ENCODE measurements at regions not wholly inside any gene's neighbourhood (a gene's known extent, or its start where the extent isn't known, plus 50 kb on each side); places are given as distances from the start of the nearest gene placed in this dataset.

GRCh38 chr13:90485436-90485835, 862.1 kb upstream of the MIR17HG start:
- no TSS peak for BruUV-seq (replicated peaks)
- ATAC-seq, result peak; percentile 46; the same call in 1 of the 2 replicates
- no peak for DNase-seq (ENCODE audit: low read depth, low spot score)
- no peak overlapping the region for H3K4me3 ChIP-seq (replicated peaks in 1 of 2; ENCODE audit: low read depth in 1 of 2, low read length in 2 of 2)
- RAD21 ChIA-PET (ENCODE audit: low non-redundant PET in 1 of 2, low total read pairs in 2 of 2, uncharacterized antibody in 2 of 2, unreplicated experiment in 2 of 2), result no interaction called here
- POLR2A ChIA-PET, result no interaction called here
- H4K20me1 ChIP-seq (ENCODE audit: insufficient read depth), result no peaks in the 10 kb centered on the region
- H3K27ac ChIP-seq (ENCODE audit: low read depth, low read length), result no peak overlapping the region
- H3K9me3 ChIP-seq (ENCODE audit: control insufficient read depth in 1 of 2, insufficient read depth in 1 of 2, low read depth in 1 of 2, low read length in 2 of 2), result no peaks in the 10 kb centered on the region
- H3K9me2 ChIP-seq (ENCODE audit: insufficient read depth), result no peaks in the 10 kb centered on the region
- H3K79me2 ChIP-seq (ENCODE audit: insufficient read depth, low read length), result no peaks in the 10 kb centered on the region
- intact Hi-C loops (cut with micrococcal nuclease), result no loop called here
- CTCF ChIA-PET, result no interaction called here
- no peak overlapping the region; the same call in 1 of the 2 replicates for H3K4me2 ChIP-seq (ENCODE audit: low read length)
- peaks cover 4 to 6% of the 10 kb centered on the region in 2 experiments; a peak in 1 of 4 replicates for H3K4me1 ChIP-seq (ENCODE audit: control insufficient read depth in 1 of 2, insufficient read depth in 2 of 2, low read length in 2 of 2)
- no peak overlapping the region for H3K9ac ChIP-seq (ENCODE audit: low read length)
- no peaks in the 10 kb centered on the region for H3K27me3 ChIP-seq (ENCODE audit: insufficient read depth, low read length)
- TF ChIP-seq FOSL1 (IDR thresholded peaks at IDR 0.05; ENCODE audit: low read depth) (no peak), EGR1 (IDR thresholded peaks at IDR 0.05; ENCODE audit: low read depth) (no peak), EZH2phosphoT487 (IDR thresholded peaks at IDR 0.05; ENCODE audit: borderline replicate concordance) (no peak), ZNF274 (IDR thresholded peaks at IDR 0.05; ENCODE audit: low read depth, low read length) (no peak), CTCF (IDR thresholded peaks at IDR 0.05 in 2 of 3, conservative IDR thresholded peaks at IDR 0.05 in 1 of 3; ENCODE audit: borderline replicate concordance in 1 of 3, insufficient read depth in 1 of 3, low read depth in 2 of 3, low read length in 2 of 3) (no peak), CEBPB (IDR thresholded peaks at IDR 0.05; ENCODE audit: low read depth) (no peak), REST (IDR thresholded peaks at IDR 0.05; ENCODE audit: low read depth) (no peak), SIN3A (IDR thresholded peaks at IDR 0.05; ENCODE audit: low read depth) (no peak), RAD21 (IDR thresholded peaks at IDR 0.05; ENCODE audit: low read depth) (no peak), ELF1 (IDR thresholded peaks at IDR 0.05; ENCODE audit: borderline replicate concordance, low read depth) (no peak), POLR2AphosphoS5 (IDR thresholded peaks at IDR 0.05; ENCODE audit: low read depth, low read length) (no peak)
- TF ChIP-seq, protein P1, sequence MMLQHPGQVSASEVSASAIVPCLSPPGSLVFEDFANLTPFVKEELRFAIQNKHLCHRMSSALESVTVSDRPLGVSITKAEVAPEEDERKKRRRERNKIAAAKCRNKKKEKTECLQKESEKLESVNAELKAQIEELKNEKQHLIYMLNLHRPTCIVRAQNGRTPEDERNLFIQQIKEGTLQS (IDR thresholded peaks at IDR 0.05), result no peak
- H2AFZ ChIP-seq (ENCODE audit: low read depth, low read length, poor library complexity, severe bottlenecking), result no peak overlapping the region
- H3K36me3 ChIP-seq (ENCODE audit: control insufficient read depth in 1 of 2, insufficient read depth in 2 of 2, low read length in 2 of 2), result no peaks in the 10 kb centered on the region

Data from HCT116 (cell line).